IPS-18c (cell line): ENCODE measurements at regions not wholly inside any gene's neighbourhood (a gene's known extent, or its start where the extent isn't known, plus 50 kb on each side); places are given as distances from the start of the nearest gene placed in this dataset.
"Not testable (repeated sequence)": the region's sequence is repeated elsewhere in the genome, so short reads cannot be mapped to it uniquely, and the experiment has no call there.

Experiments
- H3K4me3 ChIP-seq: 2 replicates; pipeline ENCODE4 v1.7.0; 2013; ENCODE audit warnings: low read depth, mild to moderate bottlenecking, low read length, moderate library complexity; ENCODE audit not compliant: insufficient read depth
- H3K9me3 ChIP-seq: one replicate; pipeline ENCODE4 v1.6.1; 2013; ENCODE audit warnings: mild to moderate bottlenecking, low read length, moderate library complexity; ENCODE audit not compliant: control insufficient read depth, insufficient read depth

DNA sequence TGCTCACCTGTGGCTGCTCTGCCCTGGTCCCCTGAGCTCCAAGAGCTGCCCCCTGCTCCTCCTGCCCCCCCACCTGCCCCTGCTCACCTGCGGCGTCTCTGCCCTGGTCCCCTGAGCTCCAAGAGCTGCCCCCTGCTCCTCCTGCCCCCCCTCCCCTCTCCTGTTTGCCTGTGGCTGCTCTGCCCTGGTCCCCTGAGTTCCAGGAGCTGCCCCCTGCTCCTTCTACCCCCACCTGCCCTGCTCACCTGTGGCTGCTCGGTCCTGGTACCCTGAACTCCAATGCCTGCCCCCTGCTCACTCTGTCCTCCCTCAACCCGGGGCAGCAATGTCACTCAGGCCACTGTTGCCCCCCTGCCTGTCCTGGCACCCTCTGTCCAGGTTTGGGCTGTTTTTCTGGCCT lies 101.7 kb downstream of the TMEM121 start:
- H3K9me3 ChIP-seq: peaks cover 32% of the 10 kb centered on the region

DNA sequence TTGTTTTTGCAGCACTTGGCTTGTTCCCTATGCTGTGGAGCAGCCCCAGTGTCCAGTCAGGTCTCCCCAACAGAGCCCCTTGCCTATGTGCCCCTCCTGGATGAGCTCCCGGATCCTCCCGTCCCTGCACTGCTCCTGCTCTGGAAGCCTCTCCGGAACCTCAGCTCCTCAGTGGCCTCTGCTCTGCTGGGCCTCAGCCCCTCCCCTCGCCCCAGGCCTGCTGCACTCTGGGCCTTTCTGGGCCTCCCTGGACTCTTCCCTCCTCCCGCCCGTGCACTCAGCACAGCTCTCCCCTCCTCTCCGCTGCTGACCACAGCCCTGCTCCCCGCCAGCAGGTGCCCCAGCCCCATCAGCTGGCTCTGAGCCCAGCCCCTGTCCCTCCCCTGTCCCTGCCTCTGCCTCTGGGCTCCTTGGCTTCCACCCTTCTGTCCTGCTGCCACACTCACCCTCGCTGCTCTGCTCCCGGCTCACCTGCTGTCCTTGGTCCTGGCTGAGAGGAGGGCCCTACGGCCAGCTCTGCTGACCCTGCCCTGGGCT lies 102.2 kb downstream of the TMEM121 start:
- peaks cover 32% of the 10 kb centered on the region for H3K9me3 ChIP-seq
- not testable (repeated sequence) for H3K4me3 ChIP-seq

More for the DNA sequence above, 101.7 kb downstream of the TMEM121 start:
- H3K4me3 ChIP-seq: not testable (repeated sequence)

DNA sequence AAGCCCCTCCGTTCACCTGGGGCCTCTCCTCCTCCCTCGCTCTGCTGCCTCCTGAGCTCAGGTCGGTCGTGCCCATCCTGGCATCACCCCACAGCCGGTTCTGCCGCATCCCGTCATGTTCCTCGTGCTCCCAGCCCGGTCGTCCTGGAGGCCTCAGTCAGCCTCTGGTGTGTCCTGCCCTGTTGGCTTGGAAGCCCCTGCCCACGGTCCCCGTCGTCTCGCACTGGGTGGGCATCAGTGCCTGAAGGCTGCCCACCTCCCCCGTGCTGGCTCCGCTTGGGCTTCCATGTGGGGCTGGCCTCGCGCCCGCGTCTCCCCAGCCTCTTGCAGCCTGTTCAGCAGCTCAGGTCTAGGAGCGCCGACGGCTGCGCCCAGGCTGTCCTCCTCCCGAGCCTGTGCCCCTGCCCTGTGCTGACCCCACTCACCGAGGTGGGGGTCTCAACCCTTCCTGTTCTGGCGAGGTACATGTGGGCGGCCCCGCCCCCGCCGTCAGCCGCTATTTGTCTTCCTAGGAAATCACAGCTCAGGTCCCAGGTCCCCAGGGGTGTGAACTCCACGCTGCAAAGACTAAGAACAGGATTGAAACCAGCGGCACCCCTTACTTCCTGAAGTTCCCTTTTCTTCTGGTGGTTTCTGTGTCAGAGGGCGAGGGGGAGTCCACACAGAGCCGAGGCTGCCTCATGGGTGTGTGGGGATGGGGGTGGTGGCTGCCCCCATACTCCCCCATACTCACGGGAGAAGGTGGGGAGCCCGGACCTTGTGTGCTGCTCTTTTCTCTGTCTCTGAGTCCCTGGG lies 102.9 kb downstream of the TMEM121 start:
- peaks cover 32% of the 10 kb centered on the region for H3K9me3 ChIP-seq
- H3K4me3 ChIP-seq: not testable (repeated sequence)

DNA sequence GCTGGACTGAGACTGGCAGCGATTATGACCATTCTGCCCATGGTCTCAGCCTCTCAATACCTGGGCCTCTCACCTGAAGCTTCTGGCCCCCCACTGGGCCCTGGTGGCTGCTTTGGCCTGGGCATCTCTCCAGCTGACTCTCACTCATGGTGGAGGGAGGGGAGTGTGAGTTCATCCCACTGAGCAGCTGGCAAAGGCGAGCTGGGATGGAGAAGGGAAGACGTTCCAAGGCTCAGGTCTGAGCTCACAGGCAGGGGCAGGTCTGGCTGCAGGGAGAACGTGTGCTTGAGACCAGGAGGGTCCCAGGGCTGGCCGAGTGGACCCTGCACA lies 103.5 kb downstream of the TMEM121 start:
- H3K9me3 ChIP-seq: peaks cover 31% of the 10 kb centered on the region
- no peak overlapping the region for H3K4me3 ChIP-seq

DNA sequence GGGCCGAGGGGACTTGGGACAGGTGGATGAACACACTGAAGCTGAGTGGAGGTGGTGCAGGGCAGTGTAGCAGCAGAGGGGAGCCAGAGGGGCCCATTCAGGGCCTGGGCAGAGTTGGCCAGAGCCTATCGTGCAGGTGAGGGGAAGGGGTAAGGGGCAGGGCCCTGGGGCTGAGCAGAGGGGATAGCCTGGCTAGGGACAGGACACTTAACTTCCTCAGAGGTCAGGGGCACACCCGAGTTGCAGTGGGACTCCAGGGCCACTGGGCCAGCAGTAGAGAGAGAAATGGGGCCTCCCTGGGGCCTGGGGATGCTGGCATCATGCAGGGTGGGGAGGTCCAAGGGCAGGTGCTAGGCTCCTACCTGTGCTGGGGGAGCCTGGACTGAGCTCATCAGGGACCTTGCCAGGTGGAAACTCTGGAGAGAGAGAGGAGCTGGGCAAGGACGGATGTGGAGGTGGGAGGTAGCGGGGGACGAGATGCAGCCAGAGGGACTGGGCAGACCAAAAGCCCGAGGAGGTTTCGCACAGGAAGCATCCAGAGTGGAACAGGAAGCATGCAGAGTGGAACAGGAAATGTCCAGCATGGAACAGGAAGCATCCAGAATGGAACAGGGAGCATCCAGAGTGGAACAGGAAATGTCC lies 104.0 kb downstream of the TMEM121 start:
- not testable (repeated sequence) for H3K4me3 ChIP-seq
- H3K9me3 ChIP-seq: peaks cover 28% of the 10 kb centered on the region

DNA sequence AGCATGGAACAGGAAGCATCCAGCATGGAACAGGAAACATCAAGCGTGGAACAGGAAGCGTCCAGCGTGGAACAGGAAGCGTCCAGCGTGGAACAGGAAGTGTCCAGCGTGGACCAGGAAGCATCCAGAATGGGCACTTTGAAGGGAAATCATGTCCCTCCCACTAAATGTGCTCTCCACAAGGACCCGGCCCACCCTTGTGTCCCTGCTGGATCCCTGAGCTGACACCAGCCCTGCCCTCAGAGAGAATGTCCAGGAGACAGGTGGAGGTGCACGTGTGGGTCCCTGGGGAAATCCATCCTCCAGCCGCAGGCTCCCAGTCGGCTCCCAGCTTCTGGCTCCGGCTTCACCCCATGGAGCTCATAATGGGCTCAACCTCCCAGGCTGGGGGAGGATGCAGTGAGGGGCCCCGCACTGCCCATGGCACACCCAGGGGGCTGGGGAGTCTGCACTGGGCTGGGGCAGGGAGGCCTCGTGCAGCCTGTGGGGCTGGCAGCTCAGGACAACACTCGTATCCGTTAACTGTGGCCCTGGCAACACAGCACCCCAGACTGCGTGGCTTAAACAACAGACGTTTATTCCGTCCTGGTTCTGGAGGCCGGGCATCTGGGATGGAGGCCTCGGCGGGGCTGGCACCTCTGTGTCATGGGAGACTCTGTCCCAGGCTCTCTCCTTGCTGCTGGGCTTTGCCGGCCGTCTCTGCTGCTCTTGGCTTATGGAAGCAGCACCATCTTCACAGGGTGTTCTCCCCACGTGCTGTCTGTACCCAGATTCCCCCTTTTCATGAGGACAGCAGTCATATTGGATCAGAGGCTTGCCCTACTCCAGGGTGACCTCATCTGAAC lies 104.8 kb downstream of the TMEM121 start:
- peaks cover 27% of the 10 kb centered on the region for H3K9me3 ChIP-seq

DNA sequence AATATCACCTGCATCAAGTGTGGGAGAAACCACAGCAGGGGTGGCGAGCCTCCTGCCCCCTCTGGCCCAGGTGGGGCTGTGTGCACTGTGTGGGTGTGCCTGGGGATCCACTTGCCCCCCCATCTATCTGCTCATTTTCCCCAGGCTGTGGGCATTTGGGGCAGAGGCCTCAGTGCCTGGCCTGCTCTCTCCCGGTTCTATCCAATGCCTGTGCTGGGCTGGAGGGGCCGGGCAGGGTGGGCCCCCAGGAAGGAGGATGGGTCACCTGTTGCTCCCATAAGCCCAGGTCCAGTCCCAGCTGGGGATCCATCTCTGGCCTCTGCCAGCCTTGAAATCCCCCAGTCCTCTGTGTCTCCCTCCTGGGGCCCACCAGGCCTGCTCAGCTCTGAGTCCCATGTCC lies 105.6 kb downstream of the TMEM121 start:
- peaks cover 27% of the 10 kb centered on the region for H3K9me3 ChIP-seq
- no peak overlapping the region for H3K4me3 ChIP-seq

More for the DNA sequence above, 104.8 kb downstream of the TMEM121 start:
- H3K4me3 ChIP-seq: not testable (repeated sequence)

DNA sequence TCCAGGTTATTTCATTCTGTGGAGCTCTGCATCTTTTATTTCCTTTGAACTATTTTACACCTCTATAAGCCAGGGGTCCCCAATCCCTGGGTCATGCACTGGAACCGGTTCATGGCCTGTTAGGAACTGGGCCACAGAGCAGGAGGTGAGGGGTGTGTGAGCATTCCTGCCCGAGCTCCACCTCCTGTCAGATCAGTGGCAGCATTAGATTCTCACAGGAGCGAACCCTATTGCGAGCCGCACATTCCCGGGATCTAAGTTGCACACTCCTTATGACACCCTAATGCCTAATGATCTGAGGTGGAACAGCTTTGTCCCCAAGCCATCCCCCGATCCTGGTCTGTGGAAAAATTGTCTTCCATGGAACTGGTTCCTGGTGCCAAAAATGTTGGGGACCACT lies 107.2 kb downstream of the TMEM121 start:
- peaks cover 24% of the 10 kb centered on the region for H3K9me3 ChIP-seq
- not testable (repeated sequence) for H3K4me3 ChIP-seq

DNA sequence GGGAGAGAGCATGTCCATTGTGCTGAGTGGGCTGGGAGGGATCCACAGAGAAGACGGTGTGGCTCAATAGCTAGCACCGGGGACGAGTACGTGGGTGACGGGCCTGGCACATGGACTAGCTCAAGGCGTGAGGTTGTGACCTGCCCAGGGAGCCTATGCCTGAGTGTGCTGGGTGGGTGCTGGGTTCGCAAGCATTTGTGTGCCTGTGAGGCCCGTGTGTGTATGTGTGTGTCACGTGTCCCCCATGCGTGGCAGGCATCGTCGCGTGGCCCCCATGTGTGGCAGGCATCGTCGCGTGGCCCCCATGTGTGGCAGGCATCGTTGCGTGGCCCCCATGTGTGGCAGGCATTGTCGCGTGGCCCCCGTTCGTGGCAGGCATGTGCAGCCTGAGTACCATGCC lies 109.2 kb downstream of the TMEM121 start:
- H3K9me3 ChIP-seq: peaks cover 19% of the 10 kb centered on the region
- no peak overlapping the region for H3K4me3 ChIP-seq

DNA sequence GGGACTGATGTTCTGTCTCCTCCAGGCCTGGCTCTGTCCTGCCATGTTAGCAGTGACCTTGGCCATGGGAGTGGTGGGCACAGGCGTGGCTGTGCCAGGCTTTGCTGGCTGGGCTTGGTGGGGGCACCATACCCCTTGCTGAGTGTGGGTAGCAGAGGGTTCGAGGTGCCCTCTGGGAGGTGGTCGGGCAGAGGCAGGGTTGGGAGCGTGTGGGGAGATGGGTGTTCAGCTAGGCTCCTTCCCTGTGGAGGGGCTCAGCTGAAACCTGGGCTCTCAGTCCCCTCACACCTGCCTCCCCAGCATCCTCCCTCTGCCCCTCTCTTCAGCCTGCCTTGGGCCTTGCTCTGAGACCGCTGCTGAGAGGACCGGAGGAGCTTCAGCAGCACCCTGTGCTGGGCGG lies 109.6 kb downstream of the TMEM121 start:
- H3K9me3 ChIP-seq: peaks cover 17% of the 10 kb centered on the region
- not testable (repeated sequence) for H3K4me3 ChIP-seq

DNA sequence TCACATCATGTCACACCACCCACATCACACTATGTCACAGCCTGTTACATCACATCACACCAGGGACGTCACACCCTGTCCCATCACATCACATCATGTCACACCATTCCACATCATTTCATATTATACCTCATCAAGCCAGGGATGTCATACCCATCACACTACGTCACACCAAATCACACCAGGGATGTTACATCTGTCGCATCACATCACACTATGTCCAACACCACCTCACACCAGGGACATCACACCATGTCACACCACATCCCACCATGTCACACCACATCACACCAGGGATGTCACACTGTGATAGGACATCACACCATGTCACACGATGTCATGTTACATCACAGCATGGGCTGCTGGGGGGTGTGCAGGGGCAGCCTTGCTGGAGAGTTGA lies 110.6 kb downstream of the TMEM121 start:
- peaks cover 18% of the 10 kb centered on the region for H3K9me3 ChIP-seq
- no peak overlapping the region for H3K4me3 ChIP-seq

DNA sequence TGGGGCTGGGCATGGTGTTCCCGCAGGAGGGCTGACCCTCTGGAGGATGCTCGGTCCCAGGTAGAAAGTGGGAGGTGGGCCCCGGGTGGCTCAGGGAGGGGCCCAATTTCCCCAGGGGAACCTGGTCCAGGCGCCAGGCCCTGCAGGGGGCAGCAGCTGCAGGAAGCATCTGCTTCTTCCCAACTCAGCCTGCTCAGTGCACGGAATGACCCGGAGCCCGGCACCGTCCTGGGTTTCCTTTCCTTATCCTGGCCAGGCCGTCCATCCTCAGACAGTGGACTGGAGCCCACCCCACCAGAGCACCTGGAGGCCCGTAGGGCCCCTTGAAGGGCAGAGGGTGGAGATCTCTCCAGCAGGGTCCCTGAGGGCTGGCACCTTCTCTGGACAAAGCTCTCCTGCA lies 111.0 kb downstream of the TMEM121 start:
- peaks cover 14% of the 10 kb centered on the region for H3K9me3 ChIP-seq
- not testable (repeated sequence) for H3K4me3 ChIP-seq

DNA sequence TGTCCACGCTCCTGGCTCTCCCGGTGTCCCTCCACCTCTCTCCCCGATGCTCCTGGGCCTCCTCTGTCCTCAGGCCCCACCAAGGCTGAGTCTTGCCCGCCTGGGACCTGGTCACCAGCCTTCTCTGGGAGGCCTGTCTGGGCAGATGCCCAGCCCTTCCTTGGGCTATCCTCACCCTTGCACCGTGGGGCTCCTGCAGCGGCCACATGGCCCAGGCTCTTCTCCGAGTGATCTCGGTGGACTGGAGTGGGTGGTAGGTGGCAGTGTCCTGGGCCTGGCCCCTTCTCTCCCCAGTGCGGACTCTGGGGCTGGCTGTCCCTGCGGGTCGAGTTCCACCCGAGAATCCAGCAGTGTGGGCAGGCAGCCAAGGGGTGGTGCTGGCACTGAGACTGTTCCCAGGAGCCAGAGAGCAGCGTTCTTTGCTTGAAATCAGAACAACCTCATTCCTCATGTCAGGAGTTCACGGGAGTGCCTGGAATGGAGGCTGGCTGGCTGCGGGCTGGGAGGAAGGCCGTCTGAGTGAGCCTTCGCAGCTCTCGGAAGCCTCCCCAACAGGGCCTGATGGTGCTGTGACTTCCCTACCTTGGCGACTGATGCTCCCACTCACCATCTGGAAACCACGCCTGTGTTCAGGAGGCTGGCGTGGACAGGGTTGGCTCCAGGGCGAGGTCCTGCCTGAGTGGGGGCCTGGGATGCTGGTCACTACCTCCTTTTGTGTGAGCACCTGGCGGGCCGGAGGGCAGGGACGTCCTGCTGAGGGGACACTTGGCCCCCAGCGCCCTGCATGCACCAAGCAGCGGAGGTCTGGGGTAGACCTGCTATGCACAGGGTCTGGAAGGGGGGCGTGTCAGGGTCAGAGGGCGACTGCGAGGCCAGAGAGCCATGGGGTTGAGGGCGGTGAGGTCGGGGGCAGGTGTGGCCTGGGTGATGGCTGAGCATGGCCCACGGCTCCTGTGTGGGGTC lies 113.9 kb downstream of the TMEM121 start:
- not testable (repeated sequence) for H3K4me3 ChIP-seq
- H3K9me3 ChIP-seq: peaks cover 12% of the 10 kb centered on the region

DNA sequence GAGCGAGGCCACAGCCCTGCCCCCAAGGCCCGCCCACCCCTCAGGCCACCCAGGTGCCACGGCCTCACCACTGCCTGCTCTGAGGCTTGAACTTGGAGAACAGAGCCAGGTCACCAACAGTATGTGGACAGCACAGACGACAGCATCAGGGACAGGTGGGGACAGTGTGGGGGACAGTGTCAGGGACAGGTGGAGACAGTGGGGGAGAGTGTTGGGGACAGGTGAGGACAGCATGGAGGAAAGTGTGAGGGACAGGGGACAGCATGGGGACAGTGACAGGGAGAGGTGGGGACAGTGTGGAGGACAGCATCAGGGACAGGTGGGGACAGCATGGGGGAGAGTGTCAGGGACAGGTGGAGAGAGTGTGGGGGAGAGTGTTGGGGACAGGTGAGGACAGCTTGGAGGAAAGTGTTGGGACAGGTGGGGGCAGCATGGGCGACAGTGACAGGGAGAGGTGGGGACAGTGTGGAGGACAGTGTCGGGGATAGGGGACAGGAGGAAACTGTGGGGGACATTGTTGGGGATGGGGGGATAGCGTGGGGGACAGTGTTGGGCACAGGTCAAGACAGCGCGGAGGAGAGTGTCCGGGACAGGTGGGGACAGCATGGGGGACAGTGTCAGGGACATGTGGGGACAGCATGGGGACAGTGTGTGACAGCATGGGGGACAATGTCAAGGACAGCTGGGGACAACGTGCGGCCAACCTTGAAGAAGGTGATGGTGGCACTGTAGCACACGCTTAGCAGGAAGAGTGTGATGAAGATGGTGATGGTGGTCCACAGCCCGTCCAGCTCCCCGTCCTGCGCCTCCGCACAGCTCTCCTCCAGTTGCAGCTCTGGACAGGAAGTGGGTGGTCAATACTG lies 114.9 kb downstream of the TMEM121 start:
- H3K9me3 ChIP-seq: peaks cover 10% of the 10 kb centered on the region
- H3K4me3 ChIP-seq: no peak overlapping the region; the same call in 1 of the 2 replicates

DNA sequence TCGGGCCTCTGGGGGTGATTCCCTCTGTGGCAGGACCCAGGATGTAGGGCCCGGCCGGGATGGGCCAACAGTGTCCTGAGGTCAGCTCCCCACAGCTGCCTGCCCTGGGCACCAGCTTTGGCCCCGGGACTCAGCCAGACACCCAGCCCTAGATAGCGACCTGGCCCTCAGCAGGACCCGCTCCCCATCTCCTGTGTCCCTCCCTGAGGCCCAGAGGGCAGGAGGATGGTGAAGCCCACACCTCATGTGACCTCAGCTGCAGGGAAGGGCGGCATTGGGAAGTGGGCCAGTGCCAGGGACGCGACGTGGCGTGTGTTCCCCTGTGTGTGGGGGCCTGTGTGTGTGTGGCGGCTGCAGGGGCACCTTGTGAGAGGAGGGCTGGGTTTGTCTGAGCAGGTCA lies 115.6 kb downstream of the TMEM121 start:
- H3K9me3 ChIP-seq: peaks cover 12% of the 10 kb centered on the region
- H3K4me3 ChIP-seq: not testable (repeated sequence)

DNA sequence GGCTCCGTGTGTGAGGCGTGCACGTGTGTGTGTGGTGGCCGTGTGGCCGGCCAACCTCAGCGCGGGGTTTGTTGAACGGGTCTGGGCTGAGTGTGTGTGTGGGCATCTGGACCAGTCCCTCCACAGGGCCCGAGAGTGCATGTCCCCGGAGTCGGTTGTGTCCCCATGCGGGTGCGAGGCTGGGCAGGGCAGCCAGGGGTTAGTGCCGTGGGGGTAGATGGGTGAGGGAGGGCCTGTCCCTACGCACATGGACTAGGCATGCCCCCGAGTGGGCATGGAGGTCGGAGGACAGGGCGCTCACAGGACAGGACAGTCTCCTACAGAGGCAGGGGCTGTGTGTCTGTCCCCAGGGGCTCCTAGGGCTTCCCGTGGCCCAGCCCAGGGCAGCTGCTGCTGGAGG lies 116.1 kb downstream of the TMEM121 start:
- H3K9me3 ChIP-seq: peaks cover 12% of the 10 kb centered on the region
- H3K4me3 ChIP-seq: not testable (repeated sequence)
